NCI-H1417 (cell line): ENCODE measurements at regions not wholly inside any gene's neighbourhood (a gene's known extent, or its start where the extent isn't known, plus 50 kb on each side); places are given as distances from the start of the nearest gene placed in this dataset.
"Not testable (repeated sequence)": the region's sequence is repeated elsewhere in the genome, so short reads cannot be mapped to it uniquely, and the experiment has no call there.

Experiments
- DNase-seq, 3 experiments: peaks; one replicate each; lab custom pipeline; 2025; lab: John Stamatoyannopoulos, UW

GRCh38 chr2:87610974-87611373, 136.9 kb upstream of the PLGLB2 start:
- DNase-seq, result not testable (repeated sequence)

GRCh38 chr2:87611416-87611815, 136.5 kb upstream of the PLGLB2 start:
- not testable (repeated sequence) for DNase-seq

- DNase-seq, result not testable (repeated sequence)
Observed at GRCh38 chr2:87611956-87612355, 135.9 kb upstream of the PLGLB2 start.

- not testable (repeated sequence) for DNase-seq
Observed at GRCh38 chr2:87614829-87615434, 133.0 kb upstream of the PLGLB2 start.

- not testable (repeated sequence) for DNase-seq
Observed at GRCh38 chr2:87619121-87619520, 128.8 kb upstream of the PLGLB2 start.

GRCh38 chr2:87621139-87621538, 126.7 kb upstream of the PLGLB2 start:
- not testable (repeated sequence) for DNase-seq

GRCh38 chr2:87622720-87623119, 125.2 kb upstream of the PLGLB2 start:
- not testable (repeated sequence) for DNase-seq

GRCh38 chr2:87629491-87630458, 118.1 kb upstream of the PLGLB2 start:
- not testable (repeated sequence) for DNase-seq

GRCh38 chr2:87630892-87631291, 117.0 kb upstream of the PLGLB2 start:
- not testable (repeated sequence) for DNase-seq

GRCh38 chr2:87631402-87631801, 116.5 kb upstream of the PLGLB2 start:
- not testable (repeated sequence) for DNase-seq

GRCh38 chr2:87633287-87633963, 114.5 kb upstream of the PLGLB2 start:
- not testable (repeated sequence) for DNase-seq

GRCh38 chr2:87634106-87634505, 113.8 kb upstream of the PLGLB2 start:
- DNase-seq, result not testable (repeated sequence)

GRCh38 chr2:87634971-87635650, 112.8 kb upstream of the PLGLB2 start:
- not testable (repeated sequence) for DNase-seq

GRCh38 chr2:87636246-87636645, 111.6 kb upstream of the PLGLB2 start:
- DNase-seq, result not testable (repeated sequence)

- not testable (repeated sequence) for DNase-seq
Observed at GRCh38 chr2:87636735-87637134, 111.2 kb upstream of the PLGLB2 start.

GRCh38 chr2:87637249-87637990, 110.5 kb upstream of the PLGLB2 start:
- not testable (repeated sequence) for DNase-seq

- not testable (repeated sequence) for DNase-seq
Observed at GRCh38 chr2:87638114-87638807, 109.6 kb upstream of the PLGLB2 start.

GRCh38 chr2:87638872-87639271, 109.0 kb upstream of the PLGLB2 start:
- not testable (repeated sequence) for DNase-seq

- not testable (repeated sequence) for DNase-seq
Observed at GRCh38 chr2:87639801-87640440, 108.0 kb upstream of the PLGLB2 start.
